Lower leg skin (tissue), 4 donors: ENCODE measurements at regions not wholly inside any gene's neighbourhood (a gene's known extent, or its start where the extent isn't known, plus 50 kb on each side); places are given as distances from the start of the nearest gene placed in this dataset.
"Not testable (repeated sequence)": the region's sequence is repeated elsewhere in the genome, so short reads cannot be mapped to it uniquely, and the experiment has no call there.

Source experiments
- DNase-seq, 2 donors: peaks; one replicate each; pipeline ENCODE4 v3.0.0-alpha.2; 2019; ENCODE audit warnings: low spot score in 2 of 2
- H3K4me3 ChIP-seq: fragments of 200-600 bp; sonication (generic); 2 replicates; pipeline ENCODE4 v1.5.1; 2017; ENCODE audit warnings: mild to moderate bottlenecking, low read depth; ENCODE audit not compliant: poor library complexity, severe bottlenecking
- CTCF ChIP-seq, 3 donors: fragments of 450-650 bp; IDR thresholded peaks; one replicate each; pipeline ENCODE4 v1.5.1; 2016; ENCODE audit warnings: antibody characterized with exemption in 3 of 3, mild to moderate bottlenecking in 3 of 3, moderate library complexity in 2 of 3
- POLR2A ChIP-seq, 2 donors: fragments of 450-650 bp; IDR thresholded peaks; one replicate each; pipeline ENCODE4 v1.6.1; 2016 to 2017; ENCODE audit warnings: antibody characterized with exemption in 2 of 2, mild to moderate bottlenecking in 1 of 2, moderate library complexity in 1 of 2
- WGBS, 2 donors: methylation state at CpG; one replicate each; pipeline ENCODE4 v1.1.5; 2018; 5-methylcytosine and 5-hydroxymethylcytosine counted together
- intact Hi-C: fragments of 100-400 bp; cut with DNase I; formaldehyde crosslinking; loops from one replicate; pipeline ENCODE4 v1.15.0; 2023; ENCODE audit warnings: low total_unique reads

- intact Hi-C loops = no loop called here
- 82 to 84% methylated on average over 2 of the region's 2 CpGs for WGBS, 2 donors
- TF ChIP-seq CTCF (IDR thresholded peaks at IDR 0.05) (no peak), POLR2A (IDR thresholded peaks at IDR 0.05) (no peak)
- H3K4me3 ChIP-seq = no peak overlapping the region
- no peak for DNase-seq
These were observed 413.3 kb upstream of the RORB start for GRCh38 chr9:74083681-74084433.

- WGBS, 2 donors = 84 to 85% methylated on average over 8 of the region's 8 CpGs
- intact Hi-C loops, H3K4me3 ChIP-seq, DNase-seq: not testable (repeated sequence)
These were observed 411.6 kb upstream of the RORB start for GRCh38 chr9:74085384-74086037.

GRCh38 chr9:74090921-74091320 lies 406.2 kb upstream of the RORB start:
- 82 to 87% methylated on average over 3 of the region's 3 CpGs for WGBS, 2 donors
- intact Hi-C loops, DNase-seq, H3K4me3 ChIP-seq: not testable (repeated sequence)

GRCh38 chr9:74092491-74092834 lies 404.7 kb upstream of the RORB start:
- intact Hi-C loops = no loop called here
- no peak for DNase-seq

GRCh38 chr9:74094037-74094436 lies 403.1 kb upstream of the RORB start:
- 86 to 93% methylated on average over 1 of the region's 1 CpG for WGBS, 2 donors
- H3K4me3 ChIP-seq, intact Hi-C loops, DNase-seq: not testable (repeated sequence)

More at GRCh38 chr9:74092491-74092834, 404.7 kb upstream of the RORB start:
- no peak for TF ChIP-seq POLR2A (IDR thresholded peaks at IDR 0.05)
- no peak for TF ChIP-seq CTCF (IDR thresholded peaks at IDR 0.05)
- H3K4me3 ChIP-seq = no peak overlapping the region
- 69 to 71% methylated on average over 1 of the region's 1 CpG for WGBS, 2 donors

GRCh38 chr9:74094766-74095165 lies 402.4 kb upstream of the RORB start:
- WGBS, 2 donors = 89 to 100% methylated on average over 1 of the region's 1 CpG
- H3K4me3 ChIP-seq = no peak overlapping the region
- intact Hi-C loops = no loop called here
- TF ChIP-seq POLR2A (IDR thresholded peaks at IDR 0.05) (no peak), CTCF (IDR thresholded peaks at IDR 0.05) (no peak)
- DNase-seq = no peak

- WGBS, 2 donors = 80 to 93% methylated on average over 2 of the region's 2 CpGs
- no peak overlapping the region for H3K4me3 ChIP-seq
- DNase-seq = no peak
- TF ChIP-seq CTCF (IDR thresholded peaks at IDR 0.05) = no peak
- TF ChIP-seq POLR2A (IDR thresholded peaks at IDR 0.05) = no peak
- intact Hi-C loops = no loop called here
These were observed 401.2 kb upstream of the RORB start for GRCh38 chr9:74095925-74096324.
